HEK293T (cell line): ENCODE measurements at regions not wholly inside any gene's neighbourhood (a gene's known extent, or its start where the extent isn't known, plus 50 kb on each side); places are given as distances from the start of the nearest gene placed in this dataset.

Experiments used
- CTCF ChIA-PET: fragments of 350-600 bp; formaldehyde crosslinking; extraction: SDS; loops from one replicate; lab custom pipeline; 2021; ENCODE audit warnings: antibody characterized with exemption, inconsistent platforms; lab: Yijun Ruan, JAX
- POLR2A ChIA-PET: fragments of 350-600 bp; formaldehyde crosslinking; extraction: SDS; loops from one replicate; lab custom pipeline; 2020; ENCODE audit warnings: antibody characterized with exemption, inconsistent platforms; lab: Yijun Ruan, JAX
- DNase-seq: peaks from one replicate; pipeline ENCODE4 v3.0.0; 2012; ENCODE audit warnings: mixed read lengths; ENCODE audit errors: extremely low spot score
- ARNT ChIP-seq: fragments of 450-650 bp; IDR thresholded peaks from 2 replicates; pipeline ENCODE4 v1.6.1; 2017; ENCODE audit warnings: mild to moderate bottlenecking
- BHLHE40 ChIP-seq: fragments of 450-650 bp; IDR thresholded peaks from 2 replicates; pipeline ENCODE4 v1.6.1; 2016; ENCODE audit warnings: mild to moderate bottlenecking, moderate library complexity, borderline replicate concordance
- CTBP1 ChIP-seq: fragments of 450-650 bp; IDR thresholded peaks from 2 replicates; pipeline ENCODE4 v1.6.1; 2016; ENCODE audit warnings: borderline replicate concordance
- ELF4 ChIP-seq: fragments of 450-650 bp; IDR thresholded peaks from 2 replicates; pipeline ENCODE4 v1.6.1; 2017; ENCODE audit warnings: antibody characterized with exemption
- FOXA1 ChIP-seq: fragments of 450-650 bp; IDR thresholded peaks from 2 replicates; pipeline ENCODE4 v1.6.1; 2016; ENCODE audit warnings: mild to moderate bottlenecking
- FOXK2 ChIP-seq: fragments of 450-650 bp; IDR thresholded peaks from 2 replicates; pipeline ENCODE4 v1.6.1; 2016; ENCODE audit warnings: mild to moderate bottlenecking
- FOXM1 ChIP-seq: fragments of 450-650 bp; IDR thresholded peaks from 2 replicates; pipeline ENCODE4 v1.6.1; 2017; ENCODE audit warnings: mild to moderate bottlenecking, borderline replicate concordance
- HDGF ChIP-seq: fragments of 450-650 bp; IDR thresholded peaks from 2 replicates; pipeline ENCODE4 v1.6.1; 2017; ENCODE audit warnings: antibody characterized with exemption, borderline replicate concordance
- L3MBTL2 ChIP-seq: fragments of 450-650 bp; conservative IDR thresholded peaks from 2 replicates; pipeline ENCODE4 v1.6.1; 2016; ENCODE audit warnings: mild to moderate bottlenecking
- LEF1 ChIP-seq: fragments of 450-650 bp; IDR thresholded peaks from 2 replicates; pipeline ENCODE4 v1.6.1; 2017; ENCODE audit warnings: mild to moderate bottlenecking, borderline replicate concordance
- NFRKB ChIP-seq: fragments of 450-650 bp; IDR thresholded peaks from 2 replicates; pipeline ENCODE4 v1.6.1; 2016; ENCODE audit warnings: mild to moderate bottlenecking, moderate library complexity
- SP1 ChIP-seq: fragments of 450-650 bp; IDR thresholded peaks from 2 replicates; pipeline ENCODE4 v1.6.1; 2017
- SUZ12 ChIP-seq: fragments of 450-650 bp; IDR thresholded peaks from 2 replicates; pipeline ENCODE4 v1.6.1; 2016; ENCODE audit warnings: mild to moderate bottlenecking
- TARDBP ChIP-seq: fragments of 450-650 bp; IDR thresholded peaks from 2 replicates; pipeline ENCODE4 v1.6.1; 2016
- ZNF384 ChIP-seq: fragments of 450-650 bp; IDR thresholded peaks from 2 replicates; pipeline ENCODE4 v1.6.1; 2016
- TF ChIP-seq, protein P1 (sequence below): fragments of 450-650 bp; IDR thresholded peaks from 2 replicates; pipeline ENCODE4 v1.6.1; 2016

DNA sequence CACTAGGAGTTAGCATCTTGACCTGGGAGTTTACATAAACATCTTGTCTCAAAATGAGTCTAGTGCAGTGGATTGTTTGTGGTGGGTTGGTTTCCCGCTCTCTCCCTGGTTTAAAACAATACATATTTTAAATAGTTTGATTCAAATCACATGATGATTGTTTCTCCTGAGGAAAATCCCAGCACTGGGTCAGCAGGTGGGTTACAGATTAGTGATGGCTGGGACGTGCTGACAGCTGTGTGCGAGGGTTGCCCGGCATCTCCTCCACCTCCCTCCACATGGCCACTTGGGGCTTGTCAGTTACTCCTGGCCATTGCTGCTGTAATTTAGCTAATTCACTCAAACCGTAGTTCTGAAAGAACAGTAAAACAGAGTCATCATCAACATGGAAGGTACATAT lies 306.4 kb upstream of the CITED2 start:
- ChIA-PET CTCF (no interaction called here), POLR2A (no interaction called here)
- TF ChIP-seq SP1 (no peak), FOXK2 (no peak), BHLHE40 (no peak)
- no peak for DNase-seq

DNA sequence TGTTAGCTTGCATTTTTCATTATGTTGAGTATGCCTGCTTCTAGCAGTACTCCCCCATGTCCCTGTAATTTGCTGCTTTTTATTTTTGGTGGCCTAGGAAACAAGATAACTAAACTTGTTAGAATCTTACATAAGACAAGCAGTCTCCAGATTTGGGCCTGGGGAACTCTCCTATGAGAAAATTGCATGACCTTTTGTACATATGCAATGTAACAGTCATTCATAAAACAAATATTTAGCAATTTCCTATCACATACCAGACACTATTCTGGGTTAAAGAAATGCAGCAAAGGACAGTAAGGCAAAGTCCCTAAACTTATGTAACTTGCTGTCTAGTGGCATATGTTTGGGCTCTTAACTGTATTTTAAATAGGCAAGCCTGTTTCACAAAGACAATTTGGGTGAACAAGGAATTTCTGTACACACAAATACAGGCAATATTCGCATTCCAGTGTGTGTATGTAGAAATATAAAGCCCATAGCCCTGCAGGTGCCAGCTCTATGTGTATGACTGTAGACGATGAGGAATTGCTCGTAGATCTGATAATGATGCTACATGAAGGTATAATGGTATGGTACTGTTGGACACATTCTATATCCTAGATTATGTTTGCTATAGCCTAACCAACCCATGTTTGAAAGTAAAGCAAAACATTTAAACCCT lies 305.2 kb upstream of the CITED2 start:
- no peak for TF ChIP-seq SUZ12
- TF ChIP-seq FOXA1, result no peak
- TF ChIP-seq LEF1, result no peak
- no peak for TF ChIP-seq CTBP1
- TF ChIP-seq ARNT, result no peak
- TF ChIP-seq FOXM1, result no peak
- TF ChIP-seq, protein P1, sequence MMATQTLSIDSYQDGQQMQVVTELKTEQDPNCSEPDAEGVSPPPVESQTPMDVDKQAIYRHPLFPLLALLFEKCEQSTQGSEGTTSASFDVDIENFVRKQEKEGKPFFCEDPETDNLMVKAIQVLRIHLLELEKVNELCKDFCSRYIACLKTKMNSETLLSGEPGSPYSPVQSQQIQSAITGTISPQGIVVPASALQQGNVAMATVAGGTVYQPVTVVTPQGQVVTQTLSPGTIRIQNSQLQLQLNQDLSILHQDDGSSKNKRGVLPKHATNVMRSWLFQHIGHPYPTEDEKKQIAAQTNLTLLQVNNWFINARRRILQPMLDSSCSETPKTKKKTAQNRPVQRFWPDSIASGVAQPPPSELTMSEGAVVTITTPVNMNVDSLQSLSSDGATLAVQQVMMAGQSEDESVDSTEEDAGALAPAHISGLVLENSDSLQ, result no peak
- no peak for TF ChIP-seq HDGF
- no peak for TF ChIP-seq NFRKB
- no peak for TF ChIP-seq SP1
- TF ChIP-seq FOXK2, result no peak
- TF ChIP-seq L3MBTL2, result no peak
- CTCF ChIA-PET, result no interaction called here
- DNase-seq, result no peak
- POLR2A ChIA-PET, result no interaction called here

DNA sequence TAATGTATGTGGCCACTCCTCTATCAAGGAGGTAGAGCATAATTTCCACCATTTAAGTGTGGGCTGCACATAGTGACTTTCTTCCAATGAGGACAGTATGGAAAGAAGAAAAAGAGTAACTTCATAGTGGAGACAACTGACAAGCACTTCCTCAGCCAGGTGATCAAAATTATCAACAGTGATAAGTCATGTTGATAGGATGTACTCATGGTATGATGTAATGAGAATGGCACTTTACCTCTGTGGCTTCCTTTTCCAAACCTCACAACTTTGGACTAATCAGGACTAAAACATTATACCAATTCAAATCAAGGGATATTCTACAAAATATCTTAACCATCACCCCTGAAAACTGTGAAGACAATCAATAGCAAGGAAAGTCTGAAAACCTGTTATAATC lies 302.3 kb upstream of the CITED2 start:
- ChIA-PET CTCF (no interaction called here), POLR2A (no interaction called here)
- TF ChIP-seq BHLHE40 (no peak), L3MBTL2 (no peak), SUZ12 (no peak), FOXK2 (no peak), TARDBP (no peak), ZNF384 (no peak), HDGF (no peak), LEF1 (no peak), ARNT (no peak), FOXM1 (no peak), NFRKB (no peak), ELF4 (no peak), CTBP1 (no peak), FOXA1 (no peak), SP1 (no peak)
- TF ChIP-seq, protein P1, result no peak
- no peak for DNase-seq

DNA sequence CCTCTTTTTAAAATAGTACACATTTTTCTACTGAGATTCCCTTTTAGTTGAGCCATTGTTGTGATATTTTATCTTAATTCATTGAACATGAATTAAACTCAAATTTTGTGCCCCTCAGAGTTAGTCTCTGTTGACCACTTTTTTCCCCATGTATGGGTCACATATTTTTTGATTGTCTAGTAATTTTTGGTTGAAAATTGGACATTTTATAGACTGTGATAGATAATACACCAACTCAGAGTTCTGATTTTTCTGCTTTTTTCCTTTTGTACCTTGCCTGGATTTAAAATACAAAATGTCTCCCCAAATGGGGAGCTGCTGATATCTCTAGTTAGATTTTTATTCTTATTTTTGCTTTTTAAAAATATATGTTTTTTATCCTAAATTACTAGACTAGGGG lies 291.8 kb upstream of the CITED2 start:
- DNase-seq, result no peak
- ChIA-PET CTCF (no interaction called here), POLR2A (no interaction called here)
- TF ChIP-seq ZNF384, result no peak
- no peak for TF ChIP-seq NFRKB
- no peak for TF ChIP-seq HDGF
- no peak for TF ChIP-seq CTBP1
- no peak for TF ChIP-seq ELF4
- TF ChIP-seq SUZ12, result no peak
- no peak for TF ChIP-seq TARDBP
- TF ChIP-seq, protein P1, result no peak
- TF ChIP-seq FOXA1, result no peak

DNA sequence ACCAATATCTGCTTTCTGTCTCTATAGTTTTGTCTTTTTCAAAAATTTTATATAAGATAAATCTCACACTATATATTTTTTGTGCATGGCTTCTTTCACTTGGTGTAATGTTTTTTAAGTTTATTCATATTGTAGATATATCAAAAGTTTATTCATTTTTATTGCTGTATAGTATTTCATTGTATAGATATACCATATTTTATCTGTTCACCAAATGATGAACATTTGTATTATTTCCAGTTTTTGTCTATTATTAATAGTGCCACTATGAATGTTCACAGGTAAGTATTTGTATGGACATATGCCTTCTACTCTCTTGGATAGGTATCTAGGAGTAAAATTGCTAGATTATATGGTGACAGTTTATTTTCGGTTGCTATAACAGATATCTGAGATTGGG lies 289.5 kb upstream of the CITED2 start:
- DNase-seq, result no peak
- ChIA-PET POLR2A (no interaction called here), CTCF (no interaction called here)
- no peak for TF ChIP-seq ARNT
- no peak for TF ChIP-seq FOXK2
- TF ChIP-seq HDGF, result no peak
- TF ChIP-seq NFRKB, result no peak

DNA sequence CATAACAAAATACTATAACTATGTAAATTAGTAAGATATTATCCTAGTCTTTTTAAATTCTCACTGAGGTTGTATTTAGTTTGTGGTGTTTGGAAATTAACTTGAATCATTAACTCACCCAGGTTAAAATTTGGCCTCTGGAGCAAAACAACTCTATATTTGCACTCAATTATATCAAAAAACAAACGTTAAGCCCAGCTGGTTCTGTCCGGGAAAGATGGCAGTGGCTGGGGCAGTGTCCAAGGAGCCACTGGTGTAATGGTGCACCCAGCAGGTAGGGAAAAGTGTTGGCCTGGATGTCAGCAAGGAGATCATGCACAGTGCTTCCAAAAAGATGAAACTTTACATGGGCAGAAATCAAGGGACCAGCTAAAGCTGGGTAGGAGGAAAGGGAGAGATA lies 285.3 kb upstream of the CITED2 start:
- DNase-seq, result no peak
- CTCF ChIA-PET, result interaction anchor here (0.6 kb wide), 1 partner anchor 29 kb away, joined by 5 read pairs; no protein-coding TSS in a partner anchor
- TF ChIP-seq ARNT (no peak), L3MBTL2 (no peak), HDGF (no peak), NFRKB (no peak)
- POLR2A ChIA-PET, result no interaction called here

DNA sequence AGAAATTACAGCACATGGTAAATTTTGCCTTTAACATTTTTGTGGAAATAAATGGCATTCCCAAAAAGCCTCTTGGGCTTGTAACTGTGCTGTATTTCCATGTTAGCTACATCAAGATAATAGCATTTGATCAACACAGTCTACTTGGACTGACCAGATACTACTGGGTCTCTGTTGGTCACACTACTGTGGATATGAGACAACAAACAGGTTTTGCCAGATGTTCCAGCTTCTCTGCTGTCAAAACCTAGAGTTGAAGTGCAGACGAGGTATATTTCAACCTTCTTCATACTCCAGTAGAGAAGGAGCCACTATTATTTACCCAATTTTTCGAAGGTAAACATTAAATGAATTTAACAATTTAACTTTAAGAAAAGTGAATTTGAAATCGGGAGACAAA lies 284.7 kb upstream of the CITED2 start:
- no peak for TF ChIP-seq SUZ12
- TF ChIP-seq ARNT, result no peak
- no peak for TF ChIP-seq BHLHE40
- no peak for TF ChIP-seq FOXA1
- TF ChIP-seq L3MBTL2, result no peak
- no peak for TF ChIP-seq FOXK2
- TF ChIP-seq, protein P1, result no peak
- TF ChIP-seq ZNF384, result no peak
- no peak for TF ChIP-seq TARDBP
- TF ChIP-seq FOXM1, result no peak
- no peak for TF ChIP-seq CTBP1
- TF ChIP-seq HDGF, result no peak
- no peak for TF ChIP-seq ELF4
- TF ChIP-seq NFRKB, result no peak
- no peak for TF ChIP-seq SP1
- no peak for TF ChIP-seq LEF1
- ChIA-PET POLR2A (no interaction called here), CTCF (no interaction called here)
- no peak for DNase-seq
